ENCODE measurements at regions not wholly inside any gene's neighbourhood (a gene's known extent, or its start where the extent isn't known, plus 50 kb on each side); places are given as distances from the start of the nearest gene placed in this dataset.

GRCh38 chr21:31552826-31553225 lies 106.7 kb upstream of the SOD1 start:
- peaks cover 30% of the 10 kb centered on the region for H3K4me1 Mint-ChIP-seq (ENCODE audit: unreplicated experiment)
- no peaks in the 10 kb centered on the region for H3K27me3 Mint-ChIP-seq (ENCODE audit: unreplicated experiment)
- no peak for TF ChIP-seq CTCF (IDR thresholded peaks at IDR 0.05)
- H3K27ac Mint-ChIP-seq (ENCODE audit: unreplicated experiment) = no peak overlapping the region
- no peaks in the 10 kb centered on the region for H3K36me3 Mint-ChIP-seq (ENCODE audit: unreplicated experiment)
- H3K4me3 Mint-ChIP-seq (ENCODE audit: unreplicated experiment) = no peak overlapping the region
- DNase-seq (ENCODE audit: extremely low spot score, unreplicated experiment) = no peak
- no peaks in the 10 kb centered on the region for H3K9me3 Mint-ChIP-seq (ENCODE audit: unreplicated experiment)

- Mint-ChIP-seq H3K27me3 (ENCODE audit: unreplicated experiment) (no peaks in the 10 kb centered on the region), H3K4me3 (ENCODE audit: unreplicated experiment) (no peak overlapping the region), H3K9me3 (ENCODE audit: unreplicated experiment) (no peaks in the 10 kb centered on the region), H3K27ac (ENCODE audit: unreplicated experiment) (no peak overlapping the region), H3K4me1 (ENCODE audit: unreplicated experiment) (peaks cover 12% of the 10 kb centered on the region), H3K36me3 (ENCODE audit: unreplicated experiment) (no peaks in the 10 kb centered on the region)
- no peak for TF ChIP-seq CTCF (IDR thresholded peaks at IDR 0.05)
- no peak for DNase-seq (ENCODE audit: extremely low spot score, unreplicated experiment)
Observed at GRCh38 chr21:31550070-31550469, 109.4 kb upstream of the SOD1 start.

GRCh38 chr21:31548688-31549087 lies 110.8 kb upstream of the SOD1 start:
- DNase-seq (ENCODE audit: extremely low spot score, unreplicated experiment) = no peak
- Mint-ChIP-seq H3K36me3 (ENCODE audit: unreplicated experiment) (no peaks in the 10 kb centered on the region), H3K9me3 (ENCODE audit: unreplicated experiment) (no peaks in the 10 kb centered on the region), H3K4me1 (ENCODE audit: unreplicated experiment) (peaks cover 1% of the 10 kb centered on the region), H3K4me3 (ENCODE audit: unreplicated experiment) (no peak overlapping the region), H3K27ac (ENCODE audit: unreplicated experiment) (no peak overlapping the region), H3K27me3 (ENCODE audit: unreplicated experiment) (no peaks in the 10 kb centered on the region)
- TF ChIP-seq CTCF (IDR thresholded peaks at IDR 0.05) = no peak

- Mint-ChIP-seq H3K27ac (ENCODE audit: unreplicated experiment) (no peak overlapping the region), H3K9me3 (ENCODE audit: unreplicated experiment) (no peaks in the 10 kb centered on the region), H3K4me1 (ENCODE audit: unreplicated experiment) (peaks cover 1% of the 10 kb centered on the region), H3K27me3 (ENCODE audit: unreplicated experiment) (no peaks in the 10 kb centered on the region), H3K36me3 (ENCODE audit: unreplicated experiment) (no peaks in the 10 kb centered on the region), H3K4me3 (ENCODE audit: unreplicated experiment) (no peak overlapping the region)
- DNase-seq (ENCODE audit: extremely low spot score, unreplicated experiment) = no peak
- TF ChIP-seq CTCF (IDR thresholded peaks at IDR 0.05) = no peak
Observed at GRCh38 chr21:31546443-31547170, 112.9 kb upstream of the SOD1 start.

- no peaks in the 10 kb centered on the region for H3K9me3 Mint-ChIP-seq (ENCODE audit: unreplicated experiment)
Observed at GRCh38 chr21:31545036-31545435, 114.5 kb upstream of the SOD1 start.

More at GRCh38 chr21:31545036-31545435, 114.5 kb upstream of the SOD1 start:
- Mint-ChIP-seq H3K27me3 (ENCODE audit: unreplicated experiment) (no peaks in the 10 kb centered on the region), H3K4me1 (ENCODE audit: unreplicated experiment) (peaks cover 1% of the 10 kb centered on the region), H3K36me3 (ENCODE audit: unreplicated experiment) (no peaks in the 10 kb centered on the region), H3K27ac (ENCODE audit: unreplicated experiment) (no peak overlapping the region), H3K4me3 (ENCODE audit: unreplicated experiment) (no peak overlapping the region)
- DNase-seq (ENCODE audit: extremely low spot score, unreplicated experiment) = no peak
- no peak for TF ChIP-seq CTCF (IDR thresholded peaks at IDR 0.05)

Data from osteocyte (in vitro differentiated cells).